GM10248 (cell line): ENCODE measurements at regions not wholly inside any gene's neighbourhood (a gene's known extent, or its start where the extent isn't known, plus 50 kb on each side); places are given as distances from the start of the nearest gene placed in this dataset.

Experiments
- CTCF ChIA-PET: fragments of 300-600 bp; sonication (Branson Sonifier 250); formaldehyde crosslinking; extraction: SDS; loops from one replicate; lab custom pipeline; 2021; ENCODE audit warnings: antibody characterized with exemption; lab: Yijun Ruan, JAX
- POLR2A ChIA-PET: fragments of 350-650 bp; sonication (Branson Sonifier 250); formaldehyde crosslinking; extraction: SDS; loops from one replicate; lab custom pipeline; 2020; ENCODE audit warnings: antibody characterized with exemption; lab: Yijun Ruan, JAX
- DNase-seq: peaks from one replicate; pipeline ENCODE4 v3.0.0; 2012; ENCODE audit errors: extremely low spot score
- CTCF ChIP-seq: IDR thresholded peaks from 2 replicates; pipeline ENCODE4 v1.5.1; 2012; ENCODE audit warnings: mild to moderate bottlenecking, low read depth; ENCODE audit errors: extremely low read depth, missing control alignments, control extremely low read depth

DNA sequence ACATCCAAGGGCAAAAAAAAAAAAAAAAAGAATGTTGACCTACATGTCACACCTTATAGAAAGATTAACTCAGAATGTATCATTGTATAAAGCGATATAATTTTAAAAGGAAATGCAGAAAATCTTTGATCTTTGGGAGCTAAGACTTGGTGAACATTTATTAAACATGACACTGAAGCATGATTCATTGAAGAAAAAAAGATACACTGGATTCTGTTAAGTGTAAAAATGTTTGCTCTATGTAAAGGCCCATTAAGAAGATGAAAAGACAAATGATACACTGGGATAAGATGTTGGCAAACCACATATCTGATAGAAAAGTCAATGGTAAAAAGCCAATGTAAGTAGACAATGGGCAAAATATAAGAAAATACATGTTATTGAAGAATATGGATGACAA is 1131.0 kb downstream of the AACS start:
- ChIA-PET CTCF (no interaction called here), POLR2A (no interaction called here)
- TF ChIP-seq CTCF: no peak
- no peak for DNase-seq

GRCh38 chr12:126198516-126198915 is 1133.3 kb downstream of the AACS start:
- TF ChIP-seq CTCF: no peak
- CTCF ChIA-PET: interaction anchor here (1.4 to 1.5 kb wide), 2 partner anchors 11 to 167 kb away, joined by 3 to 4 read pairs; no protein-coding TSS in a partner anchor
- POLR2A ChIA-PET: no interaction called here
- no peak for DNase-seq

DNA sequence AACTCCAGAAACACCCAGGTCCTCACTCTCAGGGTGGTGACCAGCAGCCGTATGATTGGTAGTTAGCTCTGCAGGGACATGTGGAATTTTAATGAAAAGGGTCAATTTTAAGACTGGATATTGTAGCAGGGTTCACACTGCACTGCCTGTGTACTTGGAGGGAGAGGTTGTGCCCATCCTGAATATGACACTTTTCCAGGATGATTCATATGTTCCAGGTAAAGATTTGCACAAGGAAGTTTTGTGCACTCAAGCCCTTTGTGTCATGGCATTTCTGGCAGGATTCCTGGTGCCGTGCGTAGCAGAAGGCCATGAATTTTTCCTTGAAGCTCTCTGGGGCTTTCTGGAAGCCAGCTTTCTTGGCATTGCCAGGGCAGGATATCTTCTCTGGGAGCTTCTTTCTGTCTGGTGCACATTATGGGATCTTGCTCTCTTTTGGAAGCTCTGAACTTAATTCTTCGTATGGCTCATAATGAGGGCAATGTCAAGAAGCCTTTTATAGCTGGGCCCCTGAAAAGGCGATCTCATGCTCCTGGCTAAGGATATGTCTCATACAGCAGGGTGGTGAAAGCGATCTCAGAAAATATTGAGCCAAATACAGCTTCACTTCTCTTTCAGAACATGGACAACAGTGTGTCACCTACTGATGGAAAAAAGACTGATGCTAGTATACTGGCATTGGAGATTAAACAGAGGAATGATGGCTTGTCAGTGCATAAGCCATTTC is 1133.9 kb downstream of the AACS start:
- no peak for DNase-seq
- ChIA-PET CTCF (interaction anchor here (1.4 kb wide), 1 partner anchor 12 kb away, joined by 4 read pairs; no protein-coding TSS in a partner anchor), POLR2A (no interaction called here)
- no peak for TF ChIP-seq CTCF

GRCh38 chr12:126201981-126202537 is 1136.8 kb downstream of the AACS start:
- no peak for TF ChIP-seq CTCF
- no peak for DNase-seq
- POLR2A ChIA-PET: no interaction called here
- CTCF ChIA-PET: interaction anchor here (1.1 to 2.0 kb wide), 2 partner anchors 9 to 11 kb away, joined by 3 to 5 read pairs; no protein-coding TSS in a partner anchor

DNA sequence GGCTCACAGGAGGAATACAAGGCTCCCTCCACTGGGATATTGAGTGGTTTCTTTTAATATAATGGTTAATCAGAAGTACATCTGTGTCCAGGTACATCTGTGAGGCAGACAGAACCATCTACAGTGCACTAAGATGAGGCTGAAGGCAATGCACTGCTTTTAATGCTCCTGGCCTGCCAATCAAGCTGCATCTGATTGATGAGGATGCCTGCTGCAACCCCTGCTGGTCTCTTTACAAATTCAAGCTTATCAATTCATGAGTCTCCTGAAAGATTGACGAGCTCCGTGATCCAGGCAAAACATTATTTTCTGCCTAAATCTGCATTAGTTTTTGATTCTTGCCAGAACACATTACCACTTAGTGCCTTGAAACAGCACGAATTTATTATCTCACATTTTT is 1139.1 kb downstream of the AACS start:
- no peak for DNase-seq
- TF ChIP-seq CTCF: no peak
- ChIA-PET POLR2A (no interaction called here), CTCF (no interaction called here)

DNA sequence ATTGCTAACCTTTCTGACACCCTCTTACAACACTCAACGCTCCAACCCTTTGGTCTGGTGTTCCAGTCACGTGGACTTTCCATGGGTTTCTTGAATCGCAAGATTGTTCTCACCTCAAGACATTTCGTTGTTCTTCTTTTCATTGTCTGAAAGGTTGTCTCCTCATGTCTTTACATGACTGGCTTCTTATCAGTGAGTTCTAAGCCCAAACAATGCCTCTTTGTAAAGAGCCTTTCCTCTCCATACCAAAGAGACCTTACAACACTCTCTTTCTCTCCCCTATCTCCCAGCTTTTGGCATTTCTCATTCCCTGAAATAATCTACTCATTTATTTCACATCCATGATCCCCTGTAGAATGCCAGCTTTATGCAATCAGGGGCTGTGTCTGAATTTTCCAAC is 1144.8 kb downstream of the AACS start:
- no peak for DNase-seq
- TF ChIP-seq CTCF: no peak
- ChIA-PET POLR2A (no interaction called here), CTCF (interaction anchor here (2.4 kb wide), 1 partner anchor 9 kb away, joined by 5 read pairs; no protein-coding TSS in a partner anchor)
